Esophagus squamous epithelium (tissue), 4 donors: ENCODE measurements at regions not wholly inside any gene's neighbourhood (a gene's known extent, or its start where the extent isn't known, plus 50 kb on each side); places are given as distances from the start of the nearest gene placed in this dataset.
"Not testable (repeated sequence)": the region's sequence is repeated elsewhere in the genome, so short reads cannot be mapped to it uniquely, and the experiment has no call there.

Experiments used
- POLR2A ChIP-seq, 4 donors: fragments of 450-650 bp; IDR thresholded peaks; one replicate each; pipeline ENCODE4 v1.6.1; 2017; ENCODE audit warnings: antibody characterized with exemption in 4 of 4, mild to moderate bottlenecking in 4 of 4, moderate library complexity in 3 of 4
- TF ChIP-seq, protein P1 (sequence below), 6 experiments: fragments of 450-650 bp in 4 of 6; fragments of 200-600 bp in 2 of 6; sonication (generic) in 2 of 6; IDR thresholded peaks; one replicate each; pipeline ENCODE4 v1.5.1; 2016 to 2019; ENCODE audit warnings: antibody characterized with exemption in 6 of 6, mild to moderate bottlenecking in 4 of 6, moderate library complexity in 4 of 6

DNA sequence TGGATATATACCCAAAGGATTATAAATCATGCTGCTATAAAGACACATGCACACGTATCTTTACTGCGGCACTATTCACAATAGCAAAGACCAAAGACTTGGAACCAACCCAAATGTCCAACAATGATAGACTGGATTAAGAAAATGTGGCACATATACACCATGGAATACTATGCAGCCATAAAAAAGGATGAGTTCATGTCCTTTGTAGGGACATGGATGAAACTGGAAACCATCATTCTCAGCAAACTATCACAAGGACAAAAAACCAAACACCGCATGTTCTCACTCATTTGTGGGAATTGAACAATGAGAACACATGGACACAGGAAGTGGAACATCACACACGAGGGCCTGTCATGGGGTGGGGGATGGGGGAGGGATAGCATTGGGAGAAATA, 96.5 kb downstream of the BRMS1L start:
- TF ChIP-seq POLR2A (IDR thresholded peaks at IDR 0.05) = not testable (repeated sequence)
- TF ChIP-seq, protein P1, sequence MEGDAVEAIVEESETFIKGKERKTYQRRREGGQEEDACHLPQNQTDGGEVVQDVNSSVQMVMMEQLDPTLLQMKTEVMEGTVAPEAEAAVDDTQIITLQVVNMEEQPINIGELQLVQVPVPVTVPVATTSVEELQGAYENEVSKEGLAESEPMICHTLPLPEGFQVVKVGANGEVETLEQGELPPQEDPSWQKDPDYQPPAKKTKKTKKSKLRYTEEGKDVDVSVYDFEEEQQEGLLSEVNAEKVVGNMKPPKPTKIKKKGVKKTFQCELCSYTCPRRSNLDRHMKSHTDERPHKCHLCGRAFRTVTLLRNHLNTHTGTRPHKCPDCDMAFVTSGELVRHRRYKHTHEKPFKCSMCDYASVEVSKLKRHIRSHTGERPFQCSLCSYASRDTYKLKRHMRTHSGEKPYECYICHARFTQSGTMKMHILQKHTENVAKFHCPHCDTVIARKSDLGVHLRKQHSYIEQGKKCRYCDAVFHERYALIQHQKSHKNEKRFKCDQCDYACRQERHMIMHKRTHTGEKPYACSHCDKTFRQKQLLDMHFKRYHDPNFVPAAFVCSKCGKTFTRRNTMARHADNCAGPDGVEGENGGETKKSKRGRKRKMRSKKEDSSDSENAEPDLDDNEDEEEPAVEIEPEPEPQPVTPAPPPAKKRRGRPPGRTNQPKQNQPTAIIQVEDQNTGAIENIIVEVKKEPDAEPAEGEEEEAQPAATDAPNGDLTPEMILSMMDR (IDR thresholded peaks at IDR 0.05) = not testable (repeated sequence)
